ENCODE measurements at regions not wholly inside any gene's neighbourhood (a gene's known extent, or its start where the extent isn't known, plus 50 kb on each side); places are given as distances from the start of the nearest gene placed in this dataset.

GRCh38 chr1:218165701-218166114 lies 119.4 kb upstream of the RRP15 start:
- TF ChIP-seq CTCF (conservative IDR thresholded peaks at IDR 0.05; ENCODE audit: low read depth, low read length), result no peak
- no peak for TF ChIP-seq EZH2 (IDR thresholded peaks at IDR 0.05; ENCODE audit: borderline replicate concordance, low read depth, low read length, poor library complexity, severe bottlenecking)

Data from A673 (cell line).